OCI-LY7 (cell line): ENCODE measurements at regions not wholly inside any gene's neighbourhood (a gene's known extent, or its start where the extent isn't known, plus 50 kb on each side); places are given as distances from the start of the nearest gene placed in this dataset.

Experiments used
- BruUV-seq: library from RNA; stranded (reverse); fragments of 400-500 nt; replicated peaks from 2 replicates; lab custom pipeline; 2021; lab: Mats Ljungman, UMichigan
- CTCF ChIA-PET: fragments of 300-600 bp; sonication (Branson Sonifier 250); formaldehyde crosslinking; loops from one replicate; lab custom pipeline; 2022; ENCODE audit warnings: antibody characterized with exemption; ENCODE audit not compliant: unreplicated experiment; lab: Charles Lee
- POLR2A ChIA-PET: fragments of 300-600 bp; sonication (Branson Sonifier 250); formaldehyde crosslinking; loops from one replicate; lab custom pipeline; 2022; ENCODE audit warnings: antibody characterized with exemption; lab: Charles Lee
- DNase-seq: peaks from one replicate; pipeline ENCODE4 v3.0.0-alpha.2; 2015; ENCODE audit warnings: low spot score
- H2AFZ ChIP-seq: fragments of 200-600 bp; sonication (generic), shearing (Covaris generic); 2 replicates; pipeline ENCODE4 v1.6.1; 2014; ENCODE audit warnings: mild to moderate bottlenecking, antibody characterized with exemption, low read length, moderate library complexity
- H3K27ac ChIP-seq: fragments of 200-600 bp; sonication (generic); 2 replicates; pipeline ENCODE4 v1.5.1; 2014; ENCODE audit warnings: mixed run types, low read depth, mild to moderate bottlenecking, moderate library complexity, low read length, inconsistent platforms; ENCODE audit not compliant: poor library complexity, severe bottlenecking
- H3K36me3 ChIP-seq: fragments of 200-600 bp; sonication (generic); 2 replicates; pipeline ENCODE4 v1.6.1; 2014; ENCODE audit warnings: mild to moderate bottlenecking, antibody characterized with exemption, low read length, moderate library complexity, mixed read lengths; ENCODE audit not compliant: insufficient read depth
- H3K4me1 ChIP-seq: fragments of 200-600 bp; sonication (generic); 2 replicates; pipeline ENCODE4 v1.5.1; 2014; ENCODE audit warnings: mild to moderate bottlenecking, low read length; ENCODE audit not compliant: insufficient read depth, poor library complexity, severe bottlenecking
- H3K4me2 ChIP-seq: fragments of 200-600 bp; sonication (generic); 2 replicates; pipeline ENCODE4 v1.6.1; 2014; ENCODE audit warnings: mild to moderate bottlenecking, low read length
- H3K4me3 ChIP-seq: fragments of 200-600 bp; sonication (generic); 2 replicates; pipeline ENCODE4 v1.5.1; 2014; ENCODE audit warnings: mild to moderate bottlenecking, low read depth, low read length; ENCODE audit not compliant: poor library complexity, severe bottlenecking
- H3K79me2 ChIP-seq: fragments of 200-600 bp; sonication (generic); 2 replicates; pipeline ENCODE4 v1.6.1; 2016; ENCODE audit warnings: low read depth, mild to moderate bottlenecking, low read length, moderate library complexity, mixed read lengths; ENCODE audit not compliant: insufficient read depth
- H3K9me2 ChIP-seq: fragments of 200-600 bp; sonication (generic); 2 replicates; pipeline ENCODE4 v1.6.1; 2016; ENCODE audit warnings: mild to moderate bottlenecking, low read length, mixed read lengths; ENCODE audit not compliant: insufficient read depth
- H3K9me3 ChIP-seq: fragments of 200-600 bp; sonication (generic); 2 replicates; pipeline ENCODE4 v1.6.1; 2014; ENCODE audit warnings: mild to moderate bottlenecking, mixed run types, low read length, mixed read lengths
- H4K20me1 ChIP-seq: fragments of 200-600 bp; sonication (generic); 2 replicates; pipeline ENCODE4 v1.6.1; 2014; ENCODE audit warnings: mild to moderate bottlenecking, antibody characterized with exemption, low read length, moderate library complexity, mixed read lengths; ENCODE audit not compliant: insufficient read depth
- EZH2phosphoT487 ChIP-seq: fragments of 200-600 bp; sonication (generic); IDR thresholded peaks from 2 replicates; pipeline ENCODE4 v1.6.1; 2018; ENCODE audit warnings: low read depth, borderline replicate concordance, mild to moderate bottlenecking, mixed run types, antibody characterized with exemption, low read length, moderate library complexity, mixed read lengths
- intact Hi-C: fragments of 100-400 bp; cut with micrococcal nuclease; formaldehyde crosslinking; loops from one replicate; pipeline ENCODE4 v1.10.0; 2022; ENCODE audit not compliant: unreplicated experiment
- TF ChIP-seq, protein P1 (sequence below): fragments of 200-600 bp; sonication (generic); conservative IDR thresholded peaks from 2 replicates; pipeline ENCODE4 v1.5.1; 2014; ENCODE audit warnings: mild to moderate bottlenecking, antibody characterized with exemption, low read length, moderate library complexity, mixed read lengths

DNA sequence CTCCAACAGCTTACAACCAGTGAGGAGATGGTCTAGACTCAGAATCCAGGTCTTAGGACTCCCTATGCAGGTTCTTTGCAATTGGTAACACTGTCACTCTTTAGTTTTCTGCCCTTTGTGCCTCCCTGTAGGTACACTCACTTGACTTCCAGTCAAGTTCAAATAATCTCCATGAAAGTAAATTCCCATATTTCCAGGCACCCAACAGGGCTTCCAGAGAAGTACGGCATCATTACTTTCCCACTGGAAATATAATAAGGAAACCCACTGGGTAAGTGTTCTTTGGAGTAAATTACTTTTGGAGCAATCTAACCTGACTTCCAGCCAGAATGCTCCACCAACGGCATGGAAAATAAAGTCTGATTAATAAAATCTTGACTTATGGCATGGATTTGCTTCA is 338.9 kb downstream of the HNRNPD start:
- Histone ChIP-seq H3K9me3 (no peaks in the 10 kb centered on the region), H3K79me2 (no peaks in the 10 kb centered on the region), H4K20me1 (no peaks in the 10 kb centered on the region), H3K36me3 (no peaks in the 10 kb centered on the region), H3K9me2 (no peaks in the 10 kb centered on the region), H3K4me3 (no peak overlapping the region), H3K4me2 (no peak overlapping the region), H3K4me1 (no peaks in the 10 kb centered on the region), H3K27ac (no peak overlapping the region), H2AFZ (no peak overlapping the region)
- DNase-seq: no peak
- ChIA-PET CTCF (no interaction called here), POLR2A (no interaction called here)
- BruUV-seq: no TSS peak
- intact Hi-C loops: no loop called here
- TF ChIP-seq EZH2phosphoT487: no peak
- TF ChIP-seq, protein P1, sequence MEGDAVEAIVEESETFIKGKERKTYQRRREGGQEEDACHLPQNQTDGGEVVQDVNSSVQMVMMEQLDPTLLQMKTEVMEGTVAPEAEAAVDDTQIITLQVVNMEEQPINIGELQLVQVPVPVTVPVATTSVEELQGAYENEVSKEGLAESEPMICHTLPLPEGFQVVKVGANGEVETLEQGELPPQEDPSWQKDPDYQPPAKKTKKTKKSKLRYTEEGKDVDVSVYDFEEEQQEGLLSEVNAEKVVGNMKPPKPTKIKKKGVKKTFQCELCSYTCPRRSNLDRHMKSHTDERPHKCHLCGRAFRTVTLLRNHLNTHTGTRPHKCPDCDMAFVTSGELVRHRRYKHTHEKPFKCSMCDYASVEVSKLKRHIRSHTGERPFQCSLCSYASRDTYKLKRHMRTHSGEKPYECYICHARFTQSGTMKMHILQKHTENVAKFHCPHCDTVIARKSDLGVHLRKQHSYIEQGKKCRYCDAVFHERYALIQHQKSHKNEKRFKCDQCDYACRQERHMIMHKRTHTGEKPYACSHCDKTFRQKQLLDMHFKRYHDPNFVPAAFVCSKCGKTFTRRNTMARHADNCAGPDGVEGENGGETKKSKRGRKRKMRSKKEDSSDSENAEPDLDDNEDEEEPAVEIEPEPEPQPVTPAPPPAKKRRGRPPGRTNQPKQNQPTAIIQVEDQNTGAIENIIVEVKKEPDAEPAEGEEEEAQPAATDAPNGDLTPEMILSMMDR: no peak

DNA sequence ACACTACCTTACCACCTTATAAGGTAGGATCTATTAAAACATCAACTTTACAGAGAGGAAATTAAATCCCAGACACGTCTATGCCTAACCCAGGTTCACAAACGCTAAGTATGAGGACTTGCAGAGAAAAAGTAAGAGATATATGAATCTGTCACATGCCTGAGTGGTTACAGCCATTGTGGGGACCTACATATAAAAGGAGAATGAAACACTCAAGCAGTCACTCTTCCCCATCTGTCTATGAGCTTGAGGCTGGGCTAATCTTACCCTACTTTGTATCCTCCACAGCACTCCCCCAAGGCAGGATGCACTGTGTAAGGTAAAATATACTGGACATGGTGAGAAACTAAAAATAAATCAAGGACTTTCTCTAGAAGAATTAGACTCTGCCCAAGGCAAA is 339.9 kb downstream of the HNRNPD start:
- POLR2A ChIA-PET: no interaction called here
- CTCF ChIA-PET: no interaction called here

DNA sequence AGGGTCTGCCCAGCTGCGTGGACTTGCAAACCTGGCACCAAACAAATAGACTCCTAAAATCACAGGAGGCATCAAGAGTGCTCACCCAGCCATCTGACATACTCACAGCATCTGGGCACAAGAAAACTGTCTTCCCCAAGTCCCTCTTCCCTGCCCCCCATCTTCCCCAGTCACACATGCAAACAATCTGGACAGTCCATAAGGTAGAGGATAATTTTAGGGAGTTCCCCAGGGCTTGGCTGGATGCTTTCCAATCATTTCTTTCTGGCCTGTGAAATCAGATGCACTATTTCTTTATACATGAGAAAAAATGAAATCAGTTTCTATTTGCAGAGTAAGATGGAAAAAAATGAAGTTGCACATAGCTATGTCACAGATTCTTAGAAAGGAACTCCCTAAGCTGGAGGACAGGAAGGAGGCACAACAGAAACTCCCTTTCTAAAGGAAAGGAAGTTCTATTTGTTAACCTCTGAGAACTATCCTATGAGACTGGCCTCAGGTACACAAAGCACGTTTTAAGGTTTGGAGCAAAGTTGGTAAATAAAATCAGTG is 342.3 kb downstream of the HNRNPD start:
- Histone ChIP-seq H3K4me3 (no peak overlapping the region), H3K36me3 (no peaks in the 10 kb centered on the region), H3K4me1 (no peaks in the 10 kb centered on the region), H3K9me2 (no peaks in the 10 kb centered on the region), H2AFZ (no peak overlapping the region), H3K4me2 (no peak overlapping the region), H4K20me1 (no peaks in the 10 kb centered on the region), H3K79me2 (no peaks in the 10 kb centered on the region), H3K27ac (no peak overlapping the region), H3K9me3 (no peaks in the 10 kb centered on the region)
- intact Hi-C loops: no loop called here
- BruUV-seq: no TSS peak
- ChIA-PET POLR2A (interaction anchor here (0.5 to 0.7 kb wide), 3 partner anchors 19 to 202 kb away, joined by 3 to 4 read pairs (median 3); no protein-coding TSS in a partner anchor), CTCF (interaction anchor here (0.6 kb wide), 1 partner anchor 803 kb away, joined by 3 read pairs; no protein-coding TSS in a partner anchor)
- no peak for DNase-seq
- no peak for TF ChIP-seq EZH2phosphoT487
- TF ChIP-seq, protein P1: no peak

More for the DNA sequence above, 339.9 kb downstream of the HNRNPD start:
- H3K9me2 ChIP-seq: no peaks in the 10 kb centered on the region
- no peaks in the 10 kb centered on the region for H3K79me2 ChIP-seq
- intact Hi-C loops: no loop called here
- BruUV-seq: no TSS peak
- H3K4me1 ChIP-seq: no peaks in the 10 kb centered on the region
- no peaks in the 10 kb centered on the region for H3K36me3 ChIP-seq
- no peaks in the 10 kb centered on the region for H4K20me1 ChIP-seq
- no peak overlapping the region for H3K4me2 ChIP-seq
- H3K27ac ChIP-seq: no peak overlapping the region
- no peak overlapping the region for H3K4me3 ChIP-seq
- H2AFZ ChIP-seq: no peak overlapping the region
- DNase-seq: no peak
- no peaks in the 10 kb centered on the region for H3K9me3 ChIP-seq
- TF ChIP-seq EZH2phosphoT487: no peak
- TF ChIP-seq, protein P1: no peak
